HG03175 (cell line): ENCODE measurements at regions not wholly inside any gene's neighbourhood (a gene's known extent, or its start where the extent isn't known, plus 50 kb on each side); places are given as distances from the start of the nearest gene placed in this dataset.
"Not testable (repeated sequence)": the region's sequence is repeated elsewhere in the genome, so short reads cannot be mapped to it uniquely, and the experiment has no call there.

Experiments used
- ATAC-seq: cut with Tn5 transposase; IDR thresholded peaks from one replicate; pipeline ENCODE4 v1.9.1; 2021; ENCODE audit warnings: mild to moderate bottlenecking, moderate library complexity; ENCODE audit not compliant: unreplicated experiment

- ATAC-seq = no peak
Observed at GRCh38 chr12:131529196-131530040, 181.5 kb upstream of the SFSWAP start.

GRCh38 chr12:131530041-131530332, 180.9 kb upstream of the SFSWAP start:
- no peak for ATAC-seq

- no peak for ATAC-seq
Observed at GRCh38 chr12:131530422-131530821, 180.5 kb upstream of the SFSWAP start.

- no peak for ATAC-seq
Observed at GRCh38 chr12:131533139-131533538, 177.8 kb upstream of the SFSWAP start.

- no peak for ATAC-seq
Observed at GRCh38 chr12:131535779-131536178, 175.1 kb upstream of the SFSWAP start.

- ATAC-seq = no peak
Observed at GRCh38 chr12:131536337-131536736, 174.6 kb upstream of the SFSWAP start.

GRCh38 chr12:131536766-131537165, 174.1 kb upstream of the SFSWAP start:
- ATAC-seq = no peak

- ATAC-seq = no peak
Observed at GRCh38 chr12:131537267-131537958, 173.5 kb upstream of the SFSWAP start.

- ATAC-seq = no peak
Observed at GRCh38 chr12:131539381-131539780, 171.5 kb upstream of the SFSWAP start.

GRCh38 chr12:131540138-131540623, 170.7 kb upstream of the SFSWAP start:
- ATAC-seq = no peak

GRCh38 chr12:131541512-131541911, 169.4 kb upstream of the SFSWAP start:
- not testable (repeated sequence) for ATAC-seq

GRCh38 chr12:131542351-131542750, 168.5 kb upstream of the SFSWAP start:
- no peak for ATAC-seq

- no peak for ATAC-seq
Observed at GRCh38 chr12:131543040-131543439, 167.8 kb upstream of the SFSWAP start.

- no peak for ATAC-seq
Observed at GRCh38 chr12:131547555-131547954, 163.3 kb upstream of the SFSWAP start.

- no peak for ATAC-seq
Observed at GRCh38 chr12:131550121-131550520, 160.8 kb upstream of the SFSWAP start.

- ATAC-seq = no peak
Observed at GRCh38 chr12:131551675-131552491, 159.0 kb upstream of the SFSWAP start.

- no peak for ATAC-seq
Observed at GRCh38 chr12:131552492-131552863, 158.4 kb upstream of the SFSWAP start.

GRCh38 chr12:131553096-131553777, 157.7 kb upstream of the SFSWAP start:
- no peak for ATAC-seq

GRCh38 chr12:131555197-131555846, 155.6 kb upstream of the SFSWAP start:
- ATAC-seq = no peak

- no peak for ATAC-seq
Observed at GRCh38 chr12:131555866-131556265, 155.0 kb upstream of the SFSWAP start.
